Umbilical cord (tissue), 1 donor: ENCODE measurements at regions not wholly inside any gene's neighbourhood (a gene's known extent, or its start where the extent isn't known, plus 50 kb on each side); places are given as distances from the start of the nearest gene placed in this dataset.

Source experiments
- DNase-seq: peaks from one replicate; pipeline ENCODE4 v3.0.0-alpha.2; 2015; ENCODE audit warnings: low spot score

DNA sequence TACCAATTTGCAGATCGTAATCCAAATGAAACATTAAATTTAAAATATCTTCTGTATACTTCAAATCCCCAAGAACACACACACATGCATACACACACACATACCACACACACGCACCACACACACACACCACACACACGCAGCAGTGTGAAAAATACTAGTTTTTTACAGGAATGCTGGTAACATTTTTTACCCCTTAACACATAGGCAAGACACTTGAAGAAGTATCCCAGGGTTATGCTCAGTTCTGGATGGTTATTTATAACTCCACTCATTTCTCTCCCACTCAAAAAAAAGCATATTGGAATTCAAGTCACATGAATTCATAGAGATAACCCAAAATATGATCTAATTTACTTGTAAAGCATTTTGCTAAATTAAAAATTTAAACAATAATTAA lies 325.5 kb upstream of the SLC7A11 start:
- peak; percentile 2 for DNase-seq

GRCh38 chr4:138565576-138565975 lies 323.4 kb upstream of the SLC7A11 start:
- no peak for DNase-seq

- DNase-seq = no peak
These were observed 320.4 kb upstream of the SLC7A11 start for GRCh38 chr4:138562544-138562991.

- no peak for DNase-seq
These were observed 319.8 kb upstream of the SLC7A11 start for GRCh38 chr4:138561906-138562305.

DNA sequence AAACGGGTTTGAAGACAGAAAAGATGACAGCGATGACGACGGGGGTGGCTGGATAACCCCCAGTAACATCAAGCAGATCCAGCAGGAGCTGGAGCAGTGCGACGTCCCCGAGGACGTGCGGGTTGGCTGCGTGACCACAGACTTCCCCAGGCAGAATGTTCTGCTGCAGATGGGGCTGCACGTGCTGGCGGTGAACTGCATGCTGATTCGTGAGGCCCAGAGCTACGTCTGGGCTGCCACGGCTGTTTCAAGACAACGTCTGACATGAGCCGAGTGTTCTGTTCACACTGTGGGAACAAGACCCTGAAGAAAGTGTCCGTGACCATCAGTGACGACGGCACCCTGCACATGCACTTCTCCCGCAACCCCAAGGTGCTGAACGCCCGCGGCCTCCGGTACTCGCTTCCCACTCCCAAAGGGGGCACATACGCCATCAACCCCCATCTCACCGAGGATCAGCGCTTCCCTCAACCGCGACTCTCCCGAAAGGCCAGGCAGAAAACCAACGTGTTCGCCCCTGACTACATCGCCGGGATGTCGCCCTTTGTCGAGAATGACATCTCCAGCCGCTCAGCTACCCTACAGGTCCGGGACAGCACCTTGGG lies 319.2 kb upstream of the SLC7A11 start:
- no peak for DNase-seq

- DNase-seq = no peak
These were observed 318.3 kb upstream of the SLC7A11 start for GRCh38 chr4:138560448-138560847.

DNA sequence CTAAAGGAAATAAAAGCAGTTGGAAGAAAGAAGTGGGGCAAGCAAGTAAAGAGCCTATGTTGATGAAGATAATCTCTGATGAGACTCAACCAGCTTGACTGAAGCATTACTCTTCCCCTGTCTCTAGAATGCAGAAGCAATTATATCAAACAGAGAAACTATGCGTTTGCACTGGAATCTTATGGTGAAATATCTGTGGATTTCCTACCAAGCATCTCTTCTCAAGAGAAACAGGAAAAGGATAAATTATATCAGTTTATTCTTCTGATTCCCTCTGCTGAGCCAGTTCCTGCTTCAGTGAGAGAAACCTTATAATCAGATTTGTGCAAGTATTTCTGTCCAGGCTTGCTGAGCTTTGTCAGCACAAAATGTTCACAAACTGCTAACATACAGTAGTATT lies 316.7 kb upstream of the SLC7A11 start:
- DNase-seq = peak; percentile 35

GRCh38 chr4:138555584-138555983 lies 313.4 kb upstream of the SLC7A11 start:
- no peak for DNase-seq

DNA sequence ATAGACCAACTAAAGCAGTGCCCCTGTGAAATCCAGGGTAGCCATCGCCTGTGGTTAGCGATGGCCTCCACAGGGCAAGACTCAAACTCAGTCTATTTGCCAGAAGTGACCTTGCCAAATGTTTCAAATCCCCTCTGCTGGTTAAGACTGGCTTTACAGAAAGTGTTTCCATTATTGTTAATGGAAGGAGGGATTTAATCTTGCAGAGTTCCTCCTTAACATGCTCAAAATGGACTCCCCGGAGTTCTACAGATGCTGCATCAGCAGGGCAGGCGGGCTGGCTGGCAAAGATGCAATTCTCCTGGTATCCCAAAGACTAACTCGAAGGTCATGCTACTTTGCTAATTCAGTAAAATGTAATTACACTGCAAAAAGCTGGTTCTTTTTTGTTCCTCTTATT lies 313.0 kb upstream of the SLC7A11 start:
- DNase-seq = no peak

- no peak for DNase-seq
These were observed 311.1 kb upstream of the SLC7A11 start for GRCh38 chr4:138553001-138553845.

DNA sequence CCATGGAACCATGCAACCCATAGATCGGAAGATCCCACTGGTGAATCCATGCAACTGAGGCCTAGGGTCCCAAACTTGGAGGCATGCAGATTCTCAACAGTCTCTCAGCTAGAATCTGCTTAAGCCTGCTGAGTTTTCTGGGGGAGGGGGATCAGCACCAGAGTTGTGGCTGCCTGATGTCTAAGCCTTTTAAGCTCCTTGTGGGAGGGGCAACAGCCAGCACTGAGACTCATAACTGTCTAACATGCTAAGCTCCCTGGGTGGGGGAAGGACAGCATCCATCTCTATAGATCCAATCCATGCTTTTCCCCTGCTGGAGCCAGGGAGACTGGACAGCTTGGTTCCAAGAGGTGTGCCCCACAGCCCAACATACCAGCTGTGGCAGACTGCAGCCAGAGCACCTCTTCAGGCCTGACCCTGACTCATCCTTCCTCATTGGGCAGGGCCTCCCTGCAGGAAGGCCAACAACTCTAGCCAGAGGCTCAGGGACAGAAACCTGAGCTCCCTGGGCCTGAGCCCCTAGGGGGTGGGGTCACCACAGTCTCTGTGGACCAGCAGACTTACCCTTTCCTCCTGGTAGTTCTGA lies 300.1 kb upstream of the SLC7A11 start:
- peak; percentile 17 for DNase-seq

GRCh38 chr4:138540056-138540800 lies 298.1 kb upstream of the SLC7A11 start:
- no peak for DNase-seq

DNA sequence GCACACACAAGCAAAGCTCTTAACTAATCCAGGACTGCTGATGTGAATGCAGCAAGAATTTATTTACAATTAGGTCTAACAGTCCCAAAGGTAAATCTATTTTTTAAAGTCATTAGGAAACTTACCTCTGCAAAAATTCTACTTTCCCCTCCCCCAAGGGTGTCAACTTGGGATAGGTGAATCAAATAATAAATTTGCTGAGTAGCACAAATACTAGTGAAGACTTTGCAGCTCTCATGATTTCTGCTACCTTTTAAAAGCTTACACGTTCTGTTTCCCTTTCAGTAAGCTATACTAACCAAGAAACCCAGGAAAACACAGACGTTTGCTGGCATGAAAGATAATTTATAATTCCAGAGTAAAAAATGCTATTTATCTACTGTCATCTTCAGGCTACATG lies 296.6 kb upstream of the SLC7A11 start:
- DNase-seq = no peak

DNA sequence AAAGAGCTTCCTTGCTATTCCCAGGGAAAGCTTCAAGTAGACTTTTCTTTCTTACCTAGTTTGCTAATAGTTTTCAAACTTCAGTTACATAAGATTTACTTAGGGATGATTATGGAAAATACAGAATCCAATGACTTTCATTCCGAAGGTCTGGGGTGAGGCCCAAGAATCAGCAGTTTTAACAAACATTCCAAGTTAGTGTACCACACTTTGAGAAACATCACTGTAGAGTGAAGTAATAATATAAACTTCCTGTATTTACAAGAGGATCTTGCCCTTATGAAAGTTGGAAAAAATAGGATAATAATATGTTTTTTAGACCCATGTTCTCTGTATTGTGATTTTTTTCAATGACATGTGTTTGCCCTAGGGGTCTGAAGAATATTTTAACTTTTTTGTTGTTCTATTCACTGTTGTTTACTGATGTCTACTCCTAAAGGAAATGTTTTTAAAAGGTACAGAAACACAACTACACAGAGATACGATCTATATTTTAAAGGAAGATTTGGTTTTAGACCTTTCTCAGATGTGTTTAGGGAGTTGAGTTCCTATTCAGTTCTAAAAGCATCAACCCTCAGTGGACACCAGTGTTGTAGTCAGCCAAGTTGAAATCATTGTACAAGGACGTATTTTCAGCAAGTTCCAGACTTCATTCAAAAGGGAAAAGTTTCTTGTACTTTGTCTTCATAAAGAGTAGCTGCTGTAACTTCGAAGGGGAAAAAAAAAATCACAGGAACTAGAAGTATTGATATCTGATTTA lies 295.8 kb upstream of the SLC7A11 start:
- no peak for DNase-seq

GRCh38 chr4:138535316-138535715 lies 293.2 kb upstream of the SLC7A11 start:
- DNase-seq = no peak

- no peak for DNase-seq
These were observed 280.2 kb upstream of the SLC7A11 start for GRCh38 chr4:138522366-138522765.

DNA sequence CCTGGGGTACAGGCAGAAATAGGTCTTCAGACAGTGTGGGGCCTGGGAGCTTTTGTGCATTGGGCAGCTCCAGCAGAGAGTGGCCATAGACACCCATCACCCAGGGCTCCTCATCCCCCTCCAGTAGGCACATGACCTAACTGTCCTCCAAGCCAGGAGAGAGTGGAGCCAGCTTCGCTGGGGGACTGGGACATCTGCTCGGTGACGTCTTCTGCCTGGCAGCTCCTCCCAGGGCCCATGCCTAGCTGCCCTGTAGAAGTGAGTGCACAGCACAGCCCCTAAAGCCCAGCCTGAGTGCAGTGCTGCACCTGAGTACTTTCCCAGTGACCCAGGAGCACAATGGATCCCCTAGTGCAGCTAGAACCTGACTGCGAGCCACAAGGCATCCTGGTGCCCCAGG lies 279.7 kb upstream of the SLC7A11 start:
- DNase-seq = no peak

- DNase-seq = no peak
These were observed 277.3 kb upstream of the SLC7A11 start for GRCh38 chr4:138519436-138519835.

- DNase-seq = no peak
These were observed 271.4 kb upstream of the SLC7A11 start for GRCh38 chr4:138513535-138513934.

GRCh38 chr4:138512756-138513155 lies 270.6 kb upstream of the SLC7A11 start:
- DNase-seq = peak; percentile 22

DNA sequence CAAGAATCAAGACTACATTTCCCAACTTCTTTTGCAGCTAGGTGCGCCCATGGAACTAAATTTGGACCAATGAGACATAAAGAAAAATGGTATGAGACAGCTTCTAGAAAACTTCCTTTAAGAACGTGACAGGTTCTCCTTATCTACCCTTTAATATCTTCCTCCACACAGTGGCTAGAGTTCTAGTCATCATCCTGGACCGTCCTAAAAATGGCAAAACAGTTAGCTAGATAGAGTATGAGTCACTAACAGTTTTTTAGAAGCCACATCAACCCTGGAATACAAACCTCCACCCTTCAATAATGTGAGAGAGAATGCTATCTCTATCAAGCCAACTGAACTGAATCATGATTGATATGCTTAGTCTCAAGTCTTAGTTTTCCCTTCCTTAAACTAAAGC lies 267.9 kb upstream of the SLC7A11 start:
- DNase-seq = no peak
